SJSA1 (cell line): ENCODE measurements at regions not wholly inside any gene's neighbourhood (a gene's known extent, or its start where the extent isn't known, plus 50 kb on each side); places are given as distances from the start of the nearest gene placed in this dataset.
"Not testable (repeated sequence)": the region's sequence is repeated elsewhere in the genome, so short reads cannot be mapped to it uniquely, and the experiment has no call there.

Experiments used
- DNase-seq, 2 experiments: peaks; one replicate each; pipeline ENCODE4 v3.0.0-alpha.2; 2015 to 2020; ENCODE audit warnings: low spot score in 2 of 2, low read depth in 1 of 2
- H3K27ac ChIP-seq: fragments of 250-450 bp; sonication (Bioruptor Pico); 2 replicates; pipeline ENCODE4 v1.5.1; 2020; ENCODE audit warnings: mild to moderate bottlenecking, moderate library complexity
- H3K27me3 ChIP-seq: fragments of 250-450 bp; sonication (Bioruptor Pico); replicated peaks from 2 replicates; pipeline ENCODE4 v1.5.1; 2020; ENCODE audit warnings: mild to moderate bottlenecking, moderate library complexity
- H3K36me3 ChIP-seq: fragments of 250-450 bp; sonication (Bioruptor Pico); 2 replicates; pipeline ENCODE4 v1.5.1; 2020; ENCODE audit warnings: mild to moderate bottlenecking
- H3K4me1 ChIP-seq: fragments of 250-450 bp; sonication (Bioruptor Pico); replicated peaks from 2 replicates; pipeline ENCODE4 v1.6.1; 2021; ENCODE audit warnings: mild to moderate bottlenecking
- H3K4me3 ChIP-seq: fragments of 250-450 bp; sonication (Bioruptor Pico); 2 replicates; pipeline ENCODE4 v1.5.1; 2020; ENCODE audit warnings: mild to moderate bottlenecking
- H3K9me3 ChIP-seq: fragments of 250-450 bp; sonication (Bioruptor Pico); replicated peaks from 2 replicates; pipeline ENCODE4 v1.5.1; 2020; ENCODE audit warnings: mild to moderate bottlenecking

- H3K27ac ChIP-seq = no peak overlapping the region
- no peaks in the 10 kb centered on the region for H3K4me1 ChIP-seq
- H3K27me3 ChIP-seq = peaks cover 12% of the 10 kb centered on the region
- DNase-seq = peak in 1 of 2 experiments; percentile 21
- no peaks in the 10 kb centered on the region for H3K9me3 ChIP-seq
- H3K4me3 ChIP-seq = no peak overlapping the region
- no peaks in the 10 kb centered on the region for H3K36me3 ChIP-seq
Measured at GRCh38 chr4:77358315-77358928, 201.4 kb downstream of the CCNG2 start.

GRCh38 chr4:77360451-77360850 is 203.4 kb downstream of the CCNG2 start:
- no peaks in the 10 kb centered on the region for H3K9me3 ChIP-seq
- peaks cover 12% of the 10 kb centered on the region for H3K27me3 ChIP-seq
- DNase-seq = no peak
- H3K4me3 ChIP-seq = no peak overlapping the region
- H3K36me3 ChIP-seq = no peaks in the 10 kb centered on the region
- H3K27ac ChIP-seq = no peak overlapping the region
- no peaks in the 10 kb centered on the region for H3K4me1 ChIP-seq

GRCh38 chr4:77366876-77367275 is 209.9 kb downstream of the CCNG2 start:
- not testable (repeated sequence) for H3K27ac ChIP-seq, H3K9me3 ChIP-seq, H3K4me3 ChIP-seq, DNase-seq, H3K36me3 ChIP-seq, H3K4me1 ChIP-seq, H3K27me3 ChIP-seq

GRCh38 chr4:77367638-77368037 is 210.6 kb downstream of the CCNG2 start:
- no peak overlapping the region for H3K27ac ChIP-seq
- H3K4me1 ChIP-seq = no peaks in the 10 kb centered on the region
- H3K4me3 ChIP-seq = no peak overlapping the region
- peaks cover 4% of the 10 kb centered on the region; the same call in 1 of the 2 replicates for H3K27me3 ChIP-seq
- no peaks in the 10 kb centered on the region for H3K9me3 ChIP-seq
- DNase-seq = no peak
- H3K36me3 ChIP-seq = no peaks in the 10 kb centered on the region

GRCh38 chr4:77372375-77372774 is 215.4 kb downstream of the CCNG2 start:
- H3K4me3 ChIP-seq = no peak overlapping the region

GRCh38 chr4:77375866-77376607 is 219.0 kb downstream of the CCNG2 start:
- Histone ChIP-seq H3K27me3 (peaks cover 7% of the 10 kb centered on the region), H3K36me3 (no peaks in the 10 kb centered on the region), H3K4me3 (no peak overlapping the region), H3K27ac (no peak overlapping the region), H3K9me3 (no peaks in the 10 kb centered on the region), H3K4me1 (no peaks in the 10 kb centered on the region)
- DNase-seq = no peak

More at GRCh38 chr4:77372375-77372774, 215.4 kb downstream of the CCNG2 start:
- no peaks in the 10 kb centered on the region for H3K4me1 ChIP-seq
- H3K27me3 ChIP-seq = peaks cover 7% of the 10 kb centered on the region; the same call in 1 of the 2 replicates
- H3K9me3 ChIP-seq = no peaks in the 10 kb centered on the region
- no peaks in the 10 kb centered on the region for H3K36me3 ChIP-seq
- H3K27ac ChIP-seq = no peak overlapping the region
- DNase-seq = no peak

- Histone ChIP-seq H3K36me3 (no peaks in the 10 kb centered on the region), H3K9me3 (no peaks in the 10 kb centered on the region), H3K4me3 (no peak overlapping the region), H3K4me1 (no peaks in the 10 kb centered on the region), H3K27ac (no peak overlapping the region), H3K27me3 (peaks cover 7% of the 10 kb centered on the region)
- DNase-seq = no peak
Measured at GRCh38 chr4:77376788-77377460, 219.9 kb downstream of the CCNG2 start.

- Histone ChIP-seq H3K4me1 (no peaks in the 10 kb centered on the region), H3K36me3 (no peaks in the 10 kb centered on the region), H3K27ac (no peak overlapping the region), H3K9me3 (no peaks in the 10 kb centered on the region), H3K27me3 (0 out of 2 replicates have a peak, but pooled peaks cover 5% of the 10 kb centered on the region), H3K4me3 (no peak overlapping the region)
- DNase-seq = no peak
Measured at GRCh38 chr4:77384094-77384493, 221.5 kb upstream of the CXCL13 start.

- Histone ChIP-seq H3K27me3 (0 out of 2 replicates have a peak, but pooled peaks cover 5% of the 10 kb centered on the region), H3K36me3 (no peaks in the 10 kb centered on the region)
- DNase-seq = peak; percentile 46 to 48
Measured at GRCh38 chr4:77385124-77385969, 220.3 kb upstream of the CXCL13 start.

GRCh38 chr4:77393996-77394395 is 211.6 kb upstream of the CXCL13 start:
- DNase-seq = no peak
- Histone ChIP-seq H3K4me3 (no peak overlapping the region), H3K27ac (no peak overlapping the region), H3K27me3 (peaks cover 7% of the 10 kb centered on the region; the same call in 1 of the 2 replicates), H3K4me1 (no peaks in the 10 kb centered on the region), H3K9me3 (no peaks in the 10 kb centered on the region), H3K36me3 (no peaks in the 10 kb centered on the region)

More at GRCh38 chr4:77385124-77385969, 220.3 kb upstream of the CXCL13 start:
- Histone ChIP-seq H3K4me3 (no peak overlapping the region), H3K27ac (no peak overlapping the region), H3K9me3 (no peaks in the 10 kb centered on the region), H3K4me1 (no peaks in the 10 kb centered on the region)

- Histone ChIP-seq H3K9me3 (0 out of 2 replicates have a peak, but pooled peaks cover 3% of the 10 kb centered on the region), H3K27ac (no peak overlapping the region), H3K27me3 (peaks cover 7% of the 10 kb centered on the region; the same call in 1 of the 2 replicates), H3K36me3 (no peaks in the 10 kb centered on the region), H3K4me1 (no peaks in the 10 kb centered on the region), H3K4me3 (no peak overlapping the region)
- DNase-seq = no peak
Measured at GRCh38 chr4:77395481-77395880, 210.1 kb upstream of the CXCL13 start.

GRCh38 chr4:77398256-77398655 is 207.4 kb upstream of the CXCL13 start:
- Histone ChIP-seq H3K4me3 (no peak overlapping the region), H3K27me3 (no peaks in the 10 kb centered on the region), H3K4me1 (no peaks in the 10 kb centered on the region), H3K27ac (no peak overlapping the region), H3K9me3 (0 out of 2 replicates have a peak, but pooled peaks cover 3% of the 10 kb centered on the region), H3K36me3 (no peaks in the 10 kb centered on the region)
- no peak for DNase-seq

- no peak for DNase-seq
- Histone ChIP-seq H3K4me1 (no peaks in the 10 kb centered on the region), H3K9me3 (0 out of 2 replicates have a peak, but pooled peaks cover 3% of the 10 kb centered on the region), H3K4me3 (no peak overlapping the region), H3K27ac (no peak overlapping the region), H3K27me3 (peaks cover 6% of the 10 kb centered on the region), H3K36me3 (no peaks in the 10 kb centered on the region)
Measured at GRCh38 chr4:77399831-77400230, 205.8 kb upstream of the CXCL13 start.
